ENCODE measurements at regions not wholly inside any gene's neighbourhood (a gene's known extent, or its start where the extent isn't known, plus 50 kb on each side); places are given as distances from the start of the nearest gene placed in this dataset.

GRCh38 chr4:114237997-114238396 lies 258.6 kb upstream of the ARSJ start:
- H3K9ac ChIP-seq (replicated peaks in 1 of 4; ENCODE audit: extremely low read depth in 1 of 4, low read depth in 3 of 4, low read length in 3 of 4): no peak overlapping the region
- CTCF ChIA-PET (ENCODE audit: partially characterized antibody): interaction anchor here (0.9 kb wide), 1 partner anchor 129 kb away, joined by 3 read pairs; no protein-coding TSS in a partner anchor
- no peak overlapping the region for H4K8ac ChIP-seq (ENCODE audit: extremely low read depth, insufficient read depth, low read length)
- no peak for FAIRE-seq
- H2AK5ac ChIP-seq (ENCODE audit: low read depth, low read length): no peak overlapping the region
- no peak overlapping the region for H3K18ac ChIP-seq (ENCODE audit: extremely low read depth, low read length)
- no peaks in the 10 kb centered on the region for H3K79me1 ChIP-seq (ENCODE audit: low read depth, low read length)
- H3K23me2 ChIP-seq (ENCODE audit: low read depth, low read length): no peaks in the 10 kb centered on the region
- H4K20me1 ChIP-seq (replicated peaks in 1 of 2; ENCODE audit: control insufficient read depth in 1 of 2, insufficient read depth in 2 of 2, low read length in 2 of 2): no peaks in the 10 kb centered on the region
- DNase-seq (ENCODE audit: low read depth in 1 of 2, low spot score in 2 of 2): no peak
- H3K27me3 ChIP-seq (replicated peaks in 1 of 4; ENCODE audit: control insufficient read depth in 3 of 4, extremely low read depth in 1 of 4, insufficient read depth in 3 of 4, low read length in 3 of 4): no peaks in the 10 kb centered on the region
- no peak overlapping the region for H2BK5ac ChIP-seq (ENCODE audit: low read depth, low read length)
- H3K4me2 ChIP-seq (ENCODE audit: insufficient read depth in 1 of 2, low read depth in 2 of 2, low read length in 2 of 2): no peak overlapping the region
- no peak overlapping the region for H2BK120ac ChIP-seq (replicated peaks; ENCODE audit: low read depth, low read length)
- no peak overlapping the region for H3K56ac ChIP-seq (replicated peaks; ENCODE audit: insufficient read length, low read depth, low read length)
- H2BK15ac ChIP-seq (ENCODE audit: low read length): no peak overlapping the region
- H3K4ac ChIP-seq (replicated peaks; ENCODE audit: insufficient read length, low read depth, low read length): no peak overlapping the region
- H3K36me3 ChIP-seq (ENCODE audit: control insufficient read depth in 2 of 4, insufficient read depth in 4 of 4, low read length in 3 of 4): no peaks in the 10 kb centered on the region
- H2BK20ac ChIP-seq (ENCODE audit: low read length): no peak overlapping the region
- H2AFZ ChIP-seq (ENCODE audit: low read length): no peak overlapping the region
- H3K27ac ChIP-seq (ENCODE audit: low read depth, low read length): no peak overlapping the region
- TF ChIP-seq USF2 (IDR thresholded peaks at IDR 0.05; ENCODE audit: low read length) (no peak), BCL11A (IDR thresholded peaks at IDR 0.05; ENCODE audit: low read depth in 2 of 2, low read length in 2 of 2) (no peak), CEBPB (IDR thresholded peaks at IDR 0.05; ENCODE audit: low read depth, low read length) (no peak), NANOG (IDR thresholded peaks at IDR 0.05; ENCODE audit: insufficient read depth, low read depth, low read length, poor library complexity, severe bottlenecking) (no peak), CHD2 (IDR thresholded peaks at IDR 0.05; ENCODE audit: low read length) (no peak), SUZ12 (IDR thresholded peaks at IDR 0.05; ENCODE audit: low read length) (no peak), TAF1 (IDR thresholded peaks at IDR 0.05; ENCODE audit: low read depth, low read length) (no peak), CTBP2 (IDR thresholded peaks at IDR 0.05; ENCODE audit: borderline replicate concordance, insufficient read depth, insufficient read length, low read length) (no peak), SIRT6 (IDR thresholded peaks at IDR 0.05; ENCODE audit: low read length) (no peak), YY1 (IDR thresholded peaks at IDR 0.05; ENCODE audit: low read depth, low read length) (no peak), CREB1 (IDR thresholded peaks at IDR 0.05) (no peak)
- H3K9me3 ChIP-seq (ENCODE audit: insufficient read depth in 2 of 2, low read depth in 1 of 2, low read length in 1 of 2): no peaks in the 10 kb centered on the region
- no peak overlapping the region for H4K91ac ChIP-seq (replicated peaks; ENCODE audit: insufficient read length, low read length)
- H2BK12ac ChIP-seq (ENCODE audit: low read depth, low read length): no peak overlapping the region
- H3K79me2 ChIP-seq (ENCODE audit: control insufficient read depth in 1 of 2, insufficient read depth in 2 of 2, low read length in 2 of 2): no peaks in the 10 kb centered on the region
- POLR2A ChIA-PET (ENCODE audit: partially characterized antibody): no interaction called here
- H3K23ac ChIP-seq (ENCODE audit: insufficient read length): no peak overlapping the region
- no peaks in the 10 kb centered on the region for H3K4me1 ChIP-seq (replicated peaks in 1 of 4; ENCODE audit: control insufficient read depth in 3 of 4, insufficient read depth in 4 of 4, low read length in 3 of 4)
- H3K14ac ChIP-seq (ENCODE audit: insufficient read length): no peak overlapping the region
- H4K5ac ChIP-seq (ENCODE audit: insufficient read length, low read depth, low read length): no peak overlapping the region
- H3K4me3 ChIP-seq (ENCODE audit: extremely low read depth in 1 of 4, insufficient read depth in 2 of 4, low read depth in 3 of 4, low read length in 4 of 4): no peak overlapping the region

Data from H1 (cell line).